Loucy (cell line): ENCODE measurements at regions not wholly inside any gene's neighbourhood (a gene's known extent, or its start where the extent isn't known, plus 50 kb on each side); places are given as distances from the start of the nearest gene placed in this dataset.

Experiments used
- EZH2phosphoT487 ChIP-seq: fragments of 200-600 bp; IDR thresholded peaks from 2 replicates; pipeline ENCODE4 v1.6.1; 2018; ENCODE audit warnings: antibody characterized with exemption, mild to moderate bottlenecking, moderate library complexity, borderline replicate concordance
- TF ChIP-seq, protein P1 (sequence below): fragments of 200-600 bp; sonication (generic); conservative IDR thresholded peaks from 2 replicates; pipeline ENCODE4 v1.5.1; 2014; ENCODE audit warnings: mild to moderate bottlenecking, antibody characterized with exemption, low read length

DNA sequence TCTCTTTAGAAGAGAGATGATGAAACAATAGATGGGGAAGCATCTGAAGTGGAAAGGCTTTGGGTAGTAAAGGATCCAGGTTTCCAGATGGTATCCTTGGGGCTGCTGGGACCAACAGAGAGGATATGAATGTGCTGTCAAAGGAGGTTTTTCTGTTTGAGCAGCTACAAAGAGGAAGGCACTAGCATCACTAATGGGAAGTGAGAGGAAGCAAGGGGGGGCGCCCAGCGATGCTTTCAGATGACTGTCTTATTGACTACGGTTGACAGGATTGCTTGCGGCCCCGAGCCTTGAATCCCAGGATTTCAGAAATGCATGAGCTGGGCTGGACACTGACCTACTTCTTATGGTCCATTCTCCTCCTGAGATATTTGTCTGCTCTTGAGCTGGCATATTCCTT is 103.8 kb upstream of the GALNT15 start:
- TF ChIP-seq, protein P1, sequence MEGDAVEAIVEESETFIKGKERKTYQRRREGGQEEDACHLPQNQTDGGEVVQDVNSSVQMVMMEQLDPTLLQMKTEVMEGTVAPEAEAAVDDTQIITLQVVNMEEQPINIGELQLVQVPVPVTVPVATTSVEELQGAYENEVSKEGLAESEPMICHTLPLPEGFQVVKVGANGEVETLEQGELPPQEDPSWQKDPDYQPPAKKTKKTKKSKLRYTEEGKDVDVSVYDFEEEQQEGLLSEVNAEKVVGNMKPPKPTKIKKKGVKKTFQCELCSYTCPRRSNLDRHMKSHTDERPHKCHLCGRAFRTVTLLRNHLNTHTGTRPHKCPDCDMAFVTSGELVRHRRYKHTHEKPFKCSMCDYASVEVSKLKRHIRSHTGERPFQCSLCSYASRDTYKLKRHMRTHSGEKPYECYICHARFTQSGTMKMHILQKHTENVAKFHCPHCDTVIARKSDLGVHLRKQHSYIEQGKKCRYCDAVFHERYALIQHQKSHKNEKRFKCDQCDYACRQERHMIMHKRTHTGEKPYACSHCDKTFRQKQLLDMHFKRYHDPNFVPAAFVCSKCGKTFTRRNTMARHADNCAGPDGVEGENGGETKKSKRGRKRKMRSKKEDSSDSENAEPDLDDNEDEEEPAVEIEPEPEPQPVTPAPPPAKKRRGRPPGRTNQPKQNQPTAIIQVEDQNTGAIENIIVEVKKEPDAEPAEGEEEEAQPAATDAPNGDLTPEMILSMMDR = no peak
- no peak for TF ChIP-seq EZH2phosphoT487
